AML-193 (cell line): ENCODE measurements at regions not wholly inside any gene's neighbourhood (a gene's known extent, or its start where the extent isn't known, plus 50 kb on each side); places are given as distances from the start of the nearest gene placed in this dataset.
"Not testable (repeated sequence)": the region's sequence is repeated elsewhere in the genome, so short reads cannot be mapped to it uniquely, and the experiment has no call there.

Experiments used
- DNase-seq, 2 experiments: peaks; one replicate each; lab custom pipeline; 2025; lab: John Stamatoyannopoulos, UW

DNA sequence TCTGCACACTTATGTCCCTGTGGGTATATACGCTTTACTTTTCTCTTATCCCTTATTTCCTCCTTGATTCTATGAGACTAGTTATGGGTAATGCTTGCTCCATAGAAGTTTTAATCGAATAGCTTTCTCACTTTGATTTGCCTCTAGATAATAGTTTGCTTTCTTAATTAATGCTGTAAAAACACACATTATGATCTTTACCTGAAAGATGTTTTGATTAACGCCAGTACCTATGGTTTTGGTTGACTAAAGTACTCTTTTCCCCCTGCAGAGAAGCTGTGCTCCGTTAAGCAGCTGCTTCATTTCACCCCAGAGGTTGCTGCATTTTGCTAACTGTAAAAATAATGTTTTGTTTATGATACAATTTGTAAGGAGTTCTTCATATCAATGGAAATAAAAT, 362.3 kb downstream of the FLRT2 start:
- DNase-seq: no peak

DNA sequence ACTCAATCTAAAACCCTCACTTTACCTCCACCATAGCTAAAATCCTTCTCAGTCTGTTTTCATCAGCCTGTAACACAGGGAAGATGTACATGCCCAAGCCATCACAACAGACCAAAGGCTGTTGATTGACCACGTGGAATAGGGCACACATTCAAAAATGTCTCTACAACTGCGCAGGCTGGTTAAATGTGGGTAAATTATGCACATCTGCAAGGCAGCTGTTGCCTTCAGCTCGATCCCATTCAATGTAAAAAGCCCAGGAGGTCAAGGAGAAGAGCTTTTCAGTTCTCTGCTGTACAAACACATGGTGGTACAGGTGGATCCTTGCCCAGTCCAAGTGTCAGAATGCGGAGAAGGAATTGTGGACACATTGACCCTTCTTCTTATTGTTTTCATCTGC, 354.0 kb downstream of the FLRT2 start:
- no peak for DNase-seq

DNA sequence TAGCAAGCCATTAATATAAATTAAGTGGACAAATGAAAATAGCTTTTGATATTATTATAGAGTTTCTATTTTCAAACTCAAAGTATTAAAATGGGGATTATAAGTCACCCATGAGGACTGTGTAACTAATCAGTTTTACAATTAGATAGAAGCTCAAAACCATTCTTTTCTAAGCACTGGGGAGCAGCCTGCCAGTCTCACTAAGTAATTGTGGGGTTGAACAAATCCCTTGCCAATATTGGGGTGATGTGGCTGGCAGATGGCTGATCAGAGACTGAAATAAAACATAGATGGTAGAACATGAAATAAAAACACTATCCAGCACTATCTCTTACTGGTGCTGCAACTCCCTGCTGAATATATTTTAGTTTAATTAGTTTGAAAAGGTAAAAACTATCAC, 353.2 kb downstream of the FLRT2 start:
- DNase-seq: no peak

DNA sequence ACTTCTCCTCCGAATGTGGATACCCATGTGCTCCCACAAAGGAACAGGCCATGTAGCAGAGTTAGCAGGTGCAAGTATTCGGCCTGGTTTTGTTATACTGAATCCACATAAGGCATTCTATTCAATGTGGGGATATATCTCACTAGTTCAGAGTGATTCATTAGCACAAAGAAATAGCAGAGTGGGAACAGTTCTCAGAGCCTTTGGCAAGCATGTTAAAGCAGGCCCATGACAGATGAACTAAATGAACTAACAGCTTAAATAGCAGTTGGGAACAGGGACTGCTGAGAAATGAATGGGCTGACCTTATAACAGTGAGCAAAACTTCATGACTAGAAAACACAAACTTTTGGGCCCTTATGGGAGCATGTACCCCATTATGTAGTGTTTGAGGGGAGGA, 352.0 kb downstream of the FLRT2 start:
- no peak for DNase-seq

DNA sequence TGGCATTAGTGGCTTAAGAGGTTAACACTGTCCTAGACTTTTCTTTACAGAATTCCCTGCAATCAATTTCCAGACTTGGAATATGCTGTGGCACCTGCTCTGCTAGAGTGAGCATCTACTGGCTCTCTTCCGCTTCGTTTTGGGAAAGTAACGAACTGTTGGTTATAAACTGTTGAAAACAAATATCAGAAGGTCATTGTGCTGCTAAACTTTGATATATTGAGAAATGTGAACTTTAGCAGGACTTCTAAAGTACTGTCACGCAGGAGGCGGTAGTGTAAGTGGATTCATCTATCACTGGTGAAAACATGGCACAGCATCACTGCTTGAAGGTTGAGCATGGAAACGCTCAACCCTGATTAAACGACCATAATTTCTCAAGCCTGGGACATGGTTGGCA, 348.9 kb downstream of the FLRT2 start:
- DNase-seq: no peak

DNA sequence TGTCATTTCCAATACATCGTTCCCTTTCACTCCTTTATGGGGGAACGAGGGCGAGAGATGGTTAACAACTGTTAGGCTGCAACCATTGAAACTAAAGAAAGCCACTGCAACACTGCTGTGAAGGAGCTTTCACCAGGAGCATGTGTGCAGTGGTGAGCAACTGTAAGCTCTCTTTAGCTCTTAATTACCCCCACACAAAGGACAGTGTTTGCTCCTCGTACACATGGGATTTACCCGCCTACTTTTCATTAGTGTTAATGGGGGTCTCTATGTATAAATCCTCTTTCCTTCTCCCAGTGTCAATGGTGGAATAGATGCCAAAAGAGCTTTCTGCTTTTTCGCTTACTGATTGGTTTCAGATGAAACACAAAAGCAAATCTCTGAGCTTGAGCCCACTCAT, 343.1 kb downstream of the FLRT2 start:
- no peak for DNase-seq

DNA sequence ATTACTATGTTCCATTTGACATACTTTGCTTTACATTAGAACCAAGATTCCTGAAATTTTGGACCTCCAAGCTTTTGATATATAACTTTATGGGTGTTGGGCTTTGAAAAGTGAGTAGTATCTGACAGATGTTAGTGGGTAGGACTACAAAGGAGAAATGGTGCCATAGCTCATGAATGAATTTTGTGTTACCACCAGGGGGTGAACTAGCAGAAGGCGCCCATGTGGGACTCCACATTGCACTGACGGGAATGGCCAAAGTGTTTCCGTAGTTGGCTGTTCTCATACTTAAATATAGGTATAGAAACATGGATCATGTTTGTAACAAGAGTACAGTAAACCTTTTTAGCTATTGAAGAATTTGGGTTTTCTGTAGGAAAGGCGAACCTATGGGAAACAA, 337.5 kb downstream of the FLRT2 start:
- peak in 1 of 2 experiments; percentile 9 for DNase-seq

DNA sequence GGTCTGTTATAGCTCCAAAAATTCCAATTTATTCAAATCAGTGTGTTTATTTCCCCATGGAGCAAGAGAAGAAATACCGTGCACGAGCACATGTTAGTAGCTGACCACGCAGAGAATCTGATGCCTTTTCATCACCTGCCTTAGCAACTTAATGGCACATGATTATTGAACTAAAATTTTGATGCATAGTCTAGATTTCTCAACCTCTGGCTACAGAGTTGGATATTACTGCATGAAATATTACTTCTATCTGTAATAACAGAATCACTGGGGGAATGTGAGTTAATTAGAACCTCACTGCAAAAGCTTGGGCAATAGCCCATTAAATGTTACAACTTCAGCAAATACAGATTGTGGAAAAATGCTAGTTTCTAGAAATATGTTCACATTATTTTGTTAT, 335.8 kb downstream of the FLRT2 start:
- no peak for DNase-seq

DNA sequence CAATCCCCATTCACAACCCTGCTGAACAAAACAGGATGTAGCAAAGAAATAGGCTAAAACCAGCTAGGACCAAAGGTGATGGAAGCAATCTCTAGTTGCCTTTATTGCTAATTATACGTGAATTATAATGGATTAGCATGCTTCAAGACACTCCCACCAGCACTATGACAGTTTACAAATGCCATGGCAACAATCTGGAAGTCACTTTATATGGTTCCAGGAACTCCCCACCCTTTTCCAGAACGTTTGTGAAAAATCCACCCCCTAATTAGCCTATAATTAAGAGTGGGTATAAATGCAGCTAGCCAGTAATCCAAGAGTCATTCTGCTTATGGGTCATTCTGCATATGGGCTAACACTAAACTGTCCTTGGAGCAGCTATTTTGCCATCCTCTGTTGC, 328.7 kb downstream of the FLRT2 start:
- DNase-seq: no peak

DNA sequence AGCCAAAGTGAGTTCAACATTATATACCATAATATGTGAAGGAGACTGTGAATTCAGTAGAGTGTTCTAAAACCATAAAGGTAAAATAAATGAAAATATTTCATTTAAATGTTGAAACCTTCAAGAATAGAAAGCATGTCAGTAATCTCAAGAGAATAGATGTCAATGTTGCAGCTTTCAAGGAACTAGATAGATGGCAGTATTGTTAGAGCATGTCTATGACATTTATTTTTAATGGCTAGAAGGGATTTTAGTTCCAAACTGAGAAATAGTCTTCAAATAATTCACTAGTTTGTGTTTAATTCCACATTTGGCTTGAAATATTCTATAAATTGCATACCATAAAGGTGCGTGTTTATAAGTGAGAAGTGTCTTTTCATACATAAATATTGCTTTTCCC, 326.5 kb downstream of the FLRT2 start:
- peak; percentile 15 to 31 for DNase-seq

DNA sequence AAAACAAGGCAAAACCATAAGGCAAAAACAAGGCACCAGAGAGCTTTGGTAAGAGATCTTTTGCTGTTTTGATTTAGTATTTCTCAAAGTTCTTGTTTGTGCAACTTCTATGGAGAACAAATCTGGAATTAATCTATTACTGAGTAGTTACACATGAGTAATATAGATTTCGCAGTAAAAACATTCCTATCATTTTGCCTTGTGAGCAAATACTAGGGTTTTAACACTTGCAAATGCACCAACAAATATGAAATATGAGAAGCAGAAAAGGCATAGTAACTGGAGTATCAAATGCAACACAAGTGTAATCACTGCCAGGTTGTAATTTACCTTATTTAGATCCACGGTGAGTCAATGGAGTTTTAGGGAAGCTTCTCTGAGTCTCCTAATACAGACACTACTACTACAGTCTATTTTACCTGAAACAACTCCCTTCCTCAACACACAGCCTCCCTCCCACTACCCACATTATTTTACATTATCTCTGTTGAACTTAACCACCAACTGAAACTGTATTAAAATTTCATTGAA, 324.1 kb downstream of the FLRT2 start:
- no peak for DNase-seq

DNA sequence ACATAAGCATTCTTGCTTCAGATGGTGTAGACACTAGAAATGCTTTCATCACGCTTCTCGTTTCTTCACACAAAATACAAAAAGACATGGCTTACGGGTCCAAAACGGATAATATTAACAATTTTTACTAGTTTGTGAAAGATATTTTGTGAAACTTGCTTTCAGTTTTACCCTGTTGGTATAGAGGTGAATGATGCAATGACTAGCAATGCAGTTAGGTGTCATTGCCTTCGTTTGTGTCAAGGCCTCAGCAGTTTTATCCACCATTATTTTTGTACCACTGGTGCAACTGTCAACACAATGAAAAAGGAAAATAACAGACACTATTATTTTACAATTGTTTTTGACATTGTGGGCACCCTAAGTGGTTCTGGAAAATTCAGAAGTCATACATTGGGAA, 323.0 kb downstream of the FLRT2 start:
- DNase-seq: no peak

DNA sequence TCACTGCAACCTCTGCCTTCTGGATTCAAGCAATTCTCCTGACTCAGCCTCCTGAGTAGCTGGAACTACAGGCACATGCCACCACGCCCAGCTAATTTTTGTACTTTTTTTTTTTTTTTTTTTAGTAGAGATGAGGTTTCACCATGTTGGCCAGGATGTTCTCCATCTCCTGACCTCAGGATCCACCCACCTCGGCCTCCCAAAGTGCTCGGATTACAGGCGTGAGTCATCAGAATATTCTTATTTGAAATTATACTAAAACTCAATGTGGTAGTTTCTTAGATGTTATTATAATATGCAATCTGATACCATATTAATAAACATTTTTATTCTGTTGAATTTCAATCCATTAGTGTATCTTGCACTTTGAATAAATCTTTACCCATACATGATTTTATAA, 322.2 kb downstream of the FLRT2 start:
- not testable (repeated sequence) for DNase-seq

DNA sequence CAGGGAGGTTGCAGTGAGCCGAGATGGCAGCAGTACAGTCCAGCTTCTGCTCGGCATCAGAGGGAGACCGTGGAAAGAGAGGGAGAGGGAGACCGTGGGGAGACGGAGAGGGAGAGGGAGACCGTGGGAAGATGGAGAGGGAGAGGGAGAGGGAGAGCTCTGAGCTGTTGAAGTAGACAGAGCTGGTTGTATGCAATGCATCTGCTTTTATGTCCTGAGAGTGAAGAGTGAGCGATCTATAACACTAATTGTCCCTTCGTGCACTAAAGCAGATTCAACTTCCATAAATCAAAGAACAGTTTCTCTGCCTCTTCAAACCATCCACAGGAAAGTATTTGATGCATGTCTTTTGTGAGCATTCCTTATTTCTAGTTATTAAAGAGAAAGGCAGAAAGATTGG, 300.6 kb downstream of the FLRT2 start:
- DNase-seq: not testable (repeated sequence)

DNA sequence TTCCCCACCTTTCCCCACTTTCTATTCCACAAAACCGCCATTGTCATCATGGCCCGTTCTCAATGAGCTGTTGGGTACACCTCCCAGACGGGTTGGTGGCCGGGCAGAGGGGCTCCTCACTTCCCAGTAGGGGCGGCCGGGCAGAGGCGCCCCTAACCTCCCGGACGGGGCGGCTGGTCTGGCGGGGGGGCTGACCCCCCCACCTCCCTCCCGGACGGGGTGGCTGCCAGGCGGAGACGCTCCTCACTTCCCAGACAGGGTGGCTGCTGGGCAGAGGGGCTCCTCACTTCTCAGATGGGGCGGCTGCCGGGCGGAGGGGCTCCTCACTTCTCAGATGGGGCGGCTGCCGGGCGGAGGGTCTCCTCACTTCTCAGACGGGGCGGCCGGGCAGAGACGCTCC, 299.7 kb downstream of the FLRT2 start:
- not testable (repeated sequence) for DNase-seq

DNA sequence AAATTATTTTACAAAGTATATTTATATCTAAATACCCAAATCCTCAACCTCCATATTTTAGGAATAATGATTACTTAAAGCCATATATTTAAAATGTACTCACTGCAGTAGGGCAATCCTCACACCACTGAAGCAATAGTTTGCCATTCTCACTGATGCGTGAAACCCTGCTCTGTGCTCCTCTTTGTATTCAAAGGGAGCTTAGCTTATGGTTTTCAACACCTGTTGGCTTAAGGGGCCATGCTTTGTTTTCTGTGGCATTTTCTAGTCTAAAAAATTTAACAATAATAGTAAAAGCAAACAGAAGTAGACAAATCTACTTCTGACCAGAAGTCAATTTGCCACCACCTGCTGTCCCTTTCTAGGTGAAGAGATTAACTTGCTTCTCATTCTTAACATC, 294.6 kb downstream of the FLRT2 start:
- DNase-seq: no peak

DNA sequence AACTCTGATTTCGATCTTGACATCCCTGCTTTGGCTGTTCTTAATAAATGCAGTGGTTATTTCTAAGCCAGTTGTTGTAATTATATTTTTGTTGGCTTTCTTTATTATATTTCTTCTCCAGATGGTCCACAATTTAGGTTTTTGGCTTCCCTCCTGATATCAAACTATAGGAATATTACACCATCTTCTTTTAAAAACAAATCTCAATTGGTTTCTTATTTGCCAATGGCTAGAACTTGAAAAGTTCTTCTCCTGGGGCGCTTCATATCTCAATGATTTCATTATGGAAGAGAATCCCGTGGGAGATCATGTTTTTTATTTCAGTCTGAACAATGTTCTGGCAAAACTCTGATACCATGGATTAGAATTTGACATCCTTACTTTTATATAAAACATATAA, 292.3 kb downstream of the FLRT2 start:
- DNase-seq: no peak

DNA sequence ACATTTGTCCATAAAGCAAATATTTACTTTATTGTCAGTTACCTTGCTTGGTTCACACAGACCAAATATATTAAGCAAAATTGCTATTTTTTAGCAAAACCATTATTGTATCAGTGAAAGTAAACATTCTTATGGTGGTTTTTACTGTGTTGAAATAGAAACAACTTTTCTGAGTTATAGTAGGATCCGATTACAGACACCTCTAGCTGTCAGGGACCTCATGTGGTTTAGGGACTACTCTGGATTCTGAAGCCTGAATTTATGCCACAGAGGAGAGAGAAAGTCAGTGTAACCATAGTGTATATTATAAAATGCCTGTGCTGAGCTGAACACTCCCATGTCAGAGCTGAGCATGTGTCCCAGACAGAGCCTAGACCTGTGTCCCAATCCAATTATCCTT, 287.5 kb downstream of the FLRT2 start:
- no peak for DNase-seq

DNA sequence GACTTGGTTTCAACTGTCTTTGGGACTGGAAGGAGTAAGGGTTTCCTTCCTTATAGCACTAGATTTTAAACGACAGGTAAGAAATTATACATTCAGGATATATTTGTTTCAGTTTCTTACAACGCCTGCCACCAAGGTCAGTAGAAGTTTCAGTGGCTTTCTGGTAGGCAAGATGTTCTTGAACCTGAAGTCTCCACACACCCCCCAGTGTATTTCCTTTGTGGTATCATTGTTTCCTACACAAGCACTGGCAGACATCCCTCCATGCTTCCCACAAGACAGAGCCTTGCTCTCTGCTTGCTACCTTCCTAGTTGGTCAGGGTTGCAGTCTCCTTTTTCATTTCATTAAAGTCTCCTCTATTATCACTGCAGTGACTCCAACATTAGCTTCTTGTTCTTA, 283.1 kb downstream of the FLRT2 start:
- DNase-seq: no peak

DNA sequence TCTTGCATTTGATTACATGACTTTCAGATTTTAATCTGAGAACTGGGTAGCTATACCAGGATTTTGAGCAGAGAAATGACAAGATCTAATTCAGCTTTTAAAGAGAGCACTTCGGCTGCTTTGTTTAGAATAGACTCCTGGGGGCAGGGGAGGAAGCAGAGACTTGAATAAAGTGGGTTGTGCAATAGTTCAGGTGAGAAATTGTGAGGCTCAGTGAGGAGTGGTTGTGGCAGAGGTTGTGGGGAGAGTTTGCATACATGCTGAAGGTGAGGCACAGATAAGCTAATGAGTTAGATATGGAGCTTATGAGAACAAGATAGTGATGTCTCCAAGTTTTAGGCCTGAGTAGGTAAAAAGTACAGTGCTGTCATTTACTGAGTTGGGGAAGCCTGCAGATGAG, 281.4 kb downstream of the FLRT2 start:
- DNase-seq: no peak

DNA sequence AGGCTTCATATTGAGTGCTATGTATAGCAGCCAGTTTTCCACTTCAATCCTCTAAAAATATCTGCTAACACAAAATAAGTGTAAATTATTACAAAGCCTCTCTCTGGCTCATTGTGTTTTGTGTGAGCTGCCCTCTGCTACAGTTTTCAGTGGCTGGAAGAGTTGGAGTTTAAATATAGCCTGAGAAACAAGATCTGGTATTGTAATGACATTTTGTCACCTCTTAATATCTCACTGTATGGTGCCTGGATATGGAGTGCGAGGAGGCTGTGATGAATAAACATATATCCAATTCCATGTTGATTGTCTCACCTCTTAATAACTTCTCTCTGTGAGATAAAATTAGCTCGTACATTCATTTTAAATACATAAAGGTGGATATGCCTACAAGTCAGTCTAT, 269.7 kb downstream of the FLRT2 start:
- no peak for DNase-seq

DNA sequence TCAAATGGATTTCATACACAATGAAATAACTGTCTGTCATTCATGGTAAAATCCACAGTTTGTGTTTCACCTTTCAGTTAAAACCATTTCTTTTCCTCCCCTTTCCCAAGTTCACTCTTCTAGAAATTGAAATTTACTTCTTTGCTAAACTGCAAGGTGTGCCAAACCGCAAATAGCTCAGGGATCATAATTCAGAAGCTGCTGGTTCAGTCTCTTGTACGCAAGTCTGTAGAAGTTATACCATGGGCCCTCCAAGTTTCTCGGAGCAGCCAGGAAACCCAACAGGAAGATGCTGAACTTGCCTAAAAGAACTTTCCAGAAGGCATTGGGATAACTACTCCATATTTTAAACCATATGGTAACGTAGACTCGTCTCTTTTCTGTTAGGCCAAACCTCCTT, 268.9 kb downstream of the FLRT2 start:
- DNase-seq: no peak

DNA sequence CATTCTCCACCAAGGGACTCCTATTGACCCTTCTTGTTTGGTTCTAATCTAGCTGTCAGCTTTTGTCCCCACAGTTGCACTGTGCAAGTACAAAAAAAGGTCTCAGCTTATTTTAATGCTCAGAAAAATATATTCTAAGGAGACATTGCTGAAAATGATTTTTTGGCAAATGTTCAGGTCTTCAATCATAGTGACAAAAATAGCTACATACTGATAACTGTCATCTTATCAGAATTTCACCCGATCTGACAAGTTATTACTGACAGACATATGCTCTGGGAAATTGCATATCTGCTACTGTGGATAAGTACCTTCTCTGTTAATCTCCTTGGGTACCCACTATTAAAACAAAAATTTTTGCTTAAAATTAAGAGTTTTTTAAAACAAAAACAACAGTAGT, 263.6 kb downstream of the FLRT2 start:
- no peak for DNase-seq

DNA sequence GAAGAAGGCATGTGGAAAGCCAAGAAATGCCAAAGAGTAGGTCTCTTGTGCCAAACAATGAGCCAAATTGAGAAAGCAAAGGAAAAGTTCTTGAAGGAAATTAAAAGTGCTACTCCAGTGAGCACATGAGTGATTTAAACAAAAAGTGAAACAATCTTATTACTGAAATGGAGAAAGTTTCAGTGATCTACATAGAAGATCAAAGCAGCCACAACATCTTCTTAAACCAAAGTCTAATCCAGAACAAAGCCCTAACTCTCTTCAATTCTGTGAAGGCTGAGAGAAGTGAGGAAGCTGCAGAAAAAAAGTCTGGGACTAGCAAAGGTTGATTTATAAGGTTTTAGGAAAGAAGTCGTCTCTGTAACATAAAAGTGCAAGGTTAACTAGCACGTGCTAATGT, 259.6 kb downstream of the FLRT2 start:
- no peak for DNase-seq
